Testis (tissue), 2 donors: ENCODE measurements at regions not wholly inside any gene's neighbourhood (a gene's known extent, or its start where the extent isn't known, plus 50 kb on each side); places are given as distances from the start of the nearest gene placed in this dataset.

Experiments
- DNase-seq: peaks from one replicate; pipeline ENCODE4 v3.0.0-alpha.2; 2019
- H3K27ac ChIP-seq, 2 donors: fragments of 200-600 bp; sonication (generic); one replicate each; pipeline ENCODE4 v1.5.1; 2019
- H3K27me3 ChIP-seq: fragments of 200-600 bp; sonication (generic); one replicate; pipeline ENCODE4 v1.5.1; 2019
- H3K36me3 ChIP-seq: fragments of 200-600 bp; sonication (generic); one replicate; pipeline ENCODE4 v1.5.1; 2017; ENCODE audit warnings: low read depth; ENCODE audit errors: missing control alignments
- H3K4me1 ChIP-seq: fragments of 200-600 bp; sonication (generic); one replicate; pipeline ENCODE4 v1.5.1; 2019
- H3K4me3 ChIP-seq, 2 donors: fragments of 200-600 bp; sonication (generic); one replicate each; pipeline ENCODE4 v1.5.1; 2017 to 2019
- H3K9me3 ChIP-seq: fragments of 200-600 bp; sonication (generic); one replicate; pipeline ENCODE4 v1.5.1; 2017
- CTCF ChIP-seq, 3 experiments: fragments of 450-650 bp in 2 of 3; fragments of 200-600 bp in 1 of 3; sonication (generic) in 1 of 3; IDR thresholded peaks; one replicate each; pipeline ENCODE4 v1.5.1; 2016 to 2019; ENCODE audit warnings: antibody characterized with exemption in 3 of 3, mild to moderate bottlenecking in 2 of 3, moderate library complexity in 1 of 3
- POLR2A ChIP-seq: fragments of 450-650 bp; IDR thresholded peaks from one replicate; pipeline ENCODE4 v1.6.1; 2017; ENCODE audit warnings: antibody characterized with exemption, mild to moderate bottlenecking, moderate library complexity
- WGBS, 2 donors: methylation state at CpG; one replicate each; pipeline ENCODE4 v1.1.5; 2018; 5-methylcytosine and 5-hydroxymethylcytosine counted together
- intact Hi-C: fragments of 100-400 bp; cut with DNase I; formaldehyde crosslinking; loops from one replicate; pipeline ENCODE4 v1.15.1; 2023; ENCODE audit warnings: low total_unique reads

DNA sequence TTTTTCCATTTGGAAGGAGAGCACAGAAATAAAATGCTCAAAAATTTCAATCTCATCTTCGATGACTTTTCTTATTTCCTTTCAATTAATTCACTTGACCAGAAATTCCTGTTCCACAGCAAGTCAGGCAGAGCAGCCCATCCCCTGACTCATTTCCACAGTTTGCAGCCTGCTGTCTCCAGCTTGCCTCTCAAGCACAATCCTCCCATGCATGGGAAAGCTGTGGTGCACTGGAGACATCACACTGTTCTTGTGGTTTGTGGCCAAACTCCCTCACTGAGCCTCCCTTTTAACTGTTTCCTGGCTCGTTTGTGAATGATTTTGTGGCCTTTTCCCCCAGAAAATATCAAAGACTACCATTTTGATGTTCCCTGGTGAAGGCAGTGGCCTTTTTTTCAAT, 114.0 kb upstream of the ENPEP start:
- intact Hi-C loops: no loop called here
- H3K4me3 ChIP-seq: no peak overlapping the region
- no peaks in the 10 kb centered on the region for H3K9me3 ChIP-seq
- H3K27ac ChIP-seq: no peak overlapping the region
- TF ChIP-seq CTCF (IDR thresholded peaks at IDR 0.05) (no peak), POLR2A (no peak)
- DNase-seq: no peak
- no peaks in the 10 kb centered on the region for H3K36me3 ChIP-seq
- H3K27me3 ChIP-seq: no peaks in the 10 kb centered on the region
- H3K4me1 ChIP-seq: no peaks in the 10 kb centered on the region
- WGBS, 2 donors: 45 to 56% methylated on average over 2 of the region's 2 CpGs

DNA sequence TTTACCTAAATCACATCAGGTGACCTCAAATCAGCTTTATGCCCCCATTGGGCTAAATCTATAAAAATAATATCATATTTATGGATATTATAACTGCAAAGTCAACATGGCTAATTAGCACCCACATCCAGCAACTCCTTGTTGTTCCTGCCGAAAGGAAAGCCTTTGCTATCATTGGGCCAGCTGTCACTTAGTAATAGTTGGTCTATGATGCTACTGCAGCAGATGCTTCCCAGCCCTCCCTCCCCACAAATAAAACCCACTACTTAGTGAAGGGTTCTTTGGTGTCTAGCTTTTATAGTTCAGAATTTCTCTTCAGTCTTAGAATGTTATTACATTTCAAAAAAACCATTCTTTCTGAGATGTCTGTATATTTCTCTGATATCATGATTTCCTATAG, 116.9 kb upstream of the ENPEP start:
- no peak for TF ChIP-seq POLR2A
- TF ChIP-seq CTCF (IDR thresholded peaks at IDR 0.05): no peak
- Histone ChIP-seq H3K27ac (no peak overlapping the region), H3K27me3 (no peaks in the 10 kb centered on the region), H3K4me1 (no peaks in the 10 kb centered on the region), H3K9me3 (no peaks in the 10 kb centered on the region), H3K4me3 (no peak overlapping the region), H3K36me3 (no peaks in the 10 kb centered on the region)
- no peak for DNase-seq
- whole genome bisulfite sequencing, 2 donors: 86 to 88% methylated on average over 1 of the region's 1 CpG
- intact Hi-C loops: no loop called here

- TF ChIP-seq POLR2A (no peak), CTCF (IDR thresholded peaks at IDR 0.05) (no peak)
- H3K9me3 ChIP-seq: no peaks in the 10 kb centered on the region
- no peaks in the 10 kb centered on the region for H3K27me3 ChIP-seq
- H3K36me3 ChIP-seq: no peaks in the 10 kb centered on the region
- DNase-seq: no peak
- no peak overlapping the region for H3K4me3 ChIP-seq
- intact Hi-C loops: no loop called here
- H3K27ac ChIP-seq: no peak overlapping the region
- WGBS, 2 donors: 92 to 100% methylated on average over 2 of the region's 2 CpGs
- no peaks in the 10 kb centered on the region for H3K4me1 ChIP-seq
These were observed 118.4 kb upstream of the ENPEP start for GRCh38 chr4:110357521-110357920.

GRCh38 chr4:110354460-110354859, 121.5 kb upstream of the ENPEP start:
- Histone ChIP-seq H3K27me3 (no peaks in the 10 kb centered on the region), H3K4me3 (no peak overlapping the region), H3K27ac (no peak overlapping the region), H3K4me1 (no peaks in the 10 kb centered on the region), H3K36me3 (no peaks in the 10 kb centered on the region), H3K9me3 (no peaks in the 10 kb centered on the region)
- intact Hi-C loops: no loop called here
- TF ChIP-seq CTCF (IDR thresholded peaks at IDR 0.05) (no peak), POLR2A (no peak)
- 75 to 78% methylated on average over 4 of the region's 4 CpGs for WGBS, 2 donors
- no peak for DNase-seq

- TF ChIP-seq POLR2A (no peak), CTCF (IDR thresholded peaks at IDR 0.05) (no peak)
- no peaks in the 10 kb centered on the region for H3K9me3 ChIP-seq
- intact Hi-C loops: no loop called here
- H3K27me3 ChIP-seq: no peaks in the 10 kb centered on the region
- no peak overlapping the region for H3K27ac ChIP-seq
- no peak overlapping the region for H3K4me3 ChIP-seq
- 88 to 89% methylated on average over 5 of the region's 5 CpGs for WGBS, 2 donors
- H3K4me1 ChIP-seq: no peaks in the 10 kb centered on the region
- no peaks in the 10 kb centered on the region for H3K36me3 ChIP-seq
- no peak for DNase-seq
These were observed 123.1 kb upstream of the ENPEP start for GRCh38 chr4:110352670-110353442.
